Panc1 (cell line): ENCODE measurements at regions not wholly inside any gene's neighbourhood (a gene's known extent, or its start where the extent isn't known, plus 50 kb on each side); places are given as distances from the start of the nearest gene placed in this dataset.

Experiments
- ATAC-seq: fragments of 200-7000 bp; cut with Tn5 transposase; 2 replicates; pipeline ENCODE4 v1.9.1; 2020; ENCODE audit warnings: mild to moderate bottlenecking, moderate library complexity
- BruUV-seq: library from RNA; stranded (reverse); fragments of 400-500 nt; replicated peaks from 2 replicates; lab custom pipeline; 2021; lab: Mats Ljungman, UMichigan
- CTCF ChIA-PET: fragments of 300-600 bp; sonication (Branson Sonifier 250); formaldehyde crosslinking; loops from one replicate; lab custom pipeline; 2022; ENCODE audit warnings: antibody characterized with exemption; lab: Charles Lee
- POLR2A ChIA-PET: fragments of 300-600 bp; sonication (Branson Sonifier 250); formaldehyde crosslinking; loops from one replicate; lab custom pipeline; 2022; ENCODE audit warnings: antibody characterized with exemption; lab: Charles Lee
- DNase-seq: peaks from one replicate; pipeline ENCODE4 v3.0.0-alpha.2; 2010; ENCODE audit warnings: low read depth, low spot score
- H3K27ac ChIP-seq: 2 replicates; pipeline ENCODE4 v1.5.1; 2011; ENCODE audit warnings: mild to moderate bottlenecking, low read length, inconsistent platforms
- H3K27me3 ChIP-seq: fragments of 200-500 bp; sonication (Bioruptor generic); 2 replicates; pipeline ENCODE4 v1.6.0; 2014; ENCODE audit warnings: low read length, inconsistent platforms; ENCODE audit not compliant: control insufficient read depth, insufficient read depth
- H3K36me3 ChIP-seq: fragments of 200-500 bp; sonication (Bioruptor generic); 2 replicates; pipeline ENCODE4 v1.5.1; 2014; ENCODE audit warnings: inconsistent platforms, mild to moderate bottlenecking, low read length, moderate library complexity; ENCODE audit not compliant: control insufficient read depth, insufficient read depth
- H3K4me1 ChIP-seq: 2 replicates; pipeline ENCODE4 v1.5.1; 2011; ENCODE audit warnings: inconsistent platforms, mild to moderate bottlenecking, low read length, moderate library complexity; ENCODE audit not compliant: control insufficient read depth, insufficient read depth
- H3K4me3 ChIP-seq, 2 experiments: 2 replicates each; pipeline ENCODE4 v1.5.1; 2011 to 2012; ENCODE audit warnings: low read depth in 2 of 2, low read length in 2 of 2, mild to moderate bottlenecking in 2 of 2, inconsistent platforms in 1 of 2, moderate library complexity in 1 of 2
- H3K9me3 ChIP-seq: fragments of 200-500 bp; sonication (Bioruptor generic); 2 replicates; pipeline ENCODE4 v1.5.1; 2014; ENCODE audit warnings: low read depth, mild to moderate bottlenecking, inconsistent platforms, low read length, moderate library complexity; ENCODE audit not compliant: control insufficient read depth, insufficient read depth
- POLR2AphosphoS5 ChIP-seq: IDR thresholded peaks from 2 replicates; pipeline ENCODE4 v1.6.1; 2012; ENCODE audit warnings: mild to moderate bottlenecking, low read depth, low read length, moderate library complexity
- SIN3A ChIP-seq: IDR thresholded peaks from 2 replicates; pipeline ENCODE4 v1.6.1; 2012; ENCODE audit warnings: low read depth, mild to moderate bottlenecking, low read length, moderate library complexity, borderline replicate concordance; ENCODE audit not compliant: insufficient read depth
- TCF7L2 ChIP-seq: IDR thresholded peaks from 2 replicates; pipeline ENCODE4 v1.6.1; 2011; ENCODE audit warnings: mild to moderate bottlenecking, low read depth, low read length, inconsistent platforms
- in situ Hi-C: cut with HindIII; loops from 2 replicates; pipeline ENCODE4 v1.10.0; 2016; ENCODE audit warnings: low sequenced_read_pairs, low pct_unique_long_range_greater_than_20kb
- intact Hi-C: fragments of 100-400 bp; cut with micrococcal nuclease; formaldehyde crosslinking; loops from one replicate; pipeline ENCODE4 v1.10.0; 2022; ENCODE audit not compliant: unreplicated experiment
- TF ChIP-seq, protein P1 (sequence below): fragments of 450-650 bp; IDR thresholded peaks from 2 replicates; pipeline ENCODE4 v1.5.1; 2017; ENCODE audit warnings: mild to moderate bottlenecking
- TF ChIP-seq, protein P2 (sequence below), 2 experiments: IDR thresholded peaks; 2 replicates each; pipeline ENCODE4 v1.6.1; 2011 to 2012; ENCODE audit warnings: low read depth in 2 of 2, control low read depth in 1 of 2, low read length in 1 of 2, mild to moderate bottlenecking in 1 of 2, moderate library complexity in 1 of 2; ENCODE audit not compliant: insufficient read depth in 1 of 2

DNA sequence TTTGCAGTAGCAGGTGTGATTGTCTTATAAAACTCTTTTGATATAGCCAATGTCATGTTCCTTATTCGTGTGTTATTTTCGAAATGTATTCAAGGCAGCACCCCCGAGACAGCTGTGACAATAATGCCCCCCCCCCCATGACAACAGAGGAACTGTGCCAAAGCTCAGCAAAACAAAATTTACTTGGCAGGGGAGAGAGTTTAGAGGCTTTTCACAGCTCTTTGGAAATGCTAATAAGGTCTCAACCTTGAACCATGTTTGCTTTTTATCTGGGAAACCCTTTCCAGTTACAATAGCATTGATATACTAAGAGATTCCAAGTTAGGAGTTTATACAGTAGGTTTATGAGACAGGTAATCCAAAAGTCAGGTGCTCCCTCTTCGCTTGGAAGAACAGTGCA lies 56.4 kb upstream of the USP44 start:
- intact Hi-C loops (no loop called here), in situ Hi-C loops (no loop called here)
- DNase-seq (no peak), ATAC-seq (no peak)
- no peaks in the 10 kb centered on the region for H3K36me3 ChIP-seq
- no TSS peak for BruUV-seq
- ChIA-PET POLR2A (interaction anchor here (0.6 kb wide), 2 partner anchors 66 to 1064 kb away, joined by 4 to 5 read pairs; no protein-coding TSS in a partner anchor), CTCF (no interaction called here)
- TF ChIP-seq, protein P1, sequence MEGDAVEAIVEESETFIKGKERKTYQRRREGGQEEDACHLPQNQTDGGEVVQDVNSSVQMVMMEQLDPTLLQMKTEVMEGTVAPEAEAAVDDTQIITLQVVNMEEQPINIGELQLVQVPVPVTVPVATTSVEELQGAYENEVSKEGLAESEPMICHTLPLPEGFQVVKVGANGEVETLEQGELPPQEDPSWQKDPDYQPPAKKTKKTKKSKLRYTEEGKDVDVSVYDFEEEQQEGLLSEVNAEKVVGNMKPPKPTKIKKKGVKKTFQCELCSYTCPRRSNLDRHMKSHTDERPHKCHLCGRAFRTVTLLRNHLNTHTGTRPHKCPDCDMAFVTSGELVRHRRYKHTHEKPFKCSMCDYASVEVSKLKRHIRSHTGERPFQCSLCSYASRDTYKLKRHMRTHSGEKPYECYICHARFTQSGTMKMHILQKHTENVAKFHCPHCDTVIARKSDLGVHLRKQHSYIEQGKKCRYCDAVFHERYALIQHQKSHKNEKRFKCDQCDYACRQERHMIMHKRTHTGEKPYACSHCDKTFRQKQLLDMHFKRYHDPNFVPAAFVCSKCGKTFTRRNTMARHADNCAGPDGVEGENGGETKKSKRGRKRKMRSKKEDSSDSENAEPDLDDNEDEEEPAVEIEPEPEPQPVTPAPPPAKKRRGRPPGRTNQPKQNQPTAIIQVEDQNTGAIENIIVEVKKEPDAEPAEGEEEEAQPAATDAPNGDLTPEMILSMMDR: no peak
- TF ChIP-seq TCF7L2 (no peak), POLR2AphosphoS5 (no peak), SIN3A (no peak)
- TF ChIP-seq, protein P2, sequence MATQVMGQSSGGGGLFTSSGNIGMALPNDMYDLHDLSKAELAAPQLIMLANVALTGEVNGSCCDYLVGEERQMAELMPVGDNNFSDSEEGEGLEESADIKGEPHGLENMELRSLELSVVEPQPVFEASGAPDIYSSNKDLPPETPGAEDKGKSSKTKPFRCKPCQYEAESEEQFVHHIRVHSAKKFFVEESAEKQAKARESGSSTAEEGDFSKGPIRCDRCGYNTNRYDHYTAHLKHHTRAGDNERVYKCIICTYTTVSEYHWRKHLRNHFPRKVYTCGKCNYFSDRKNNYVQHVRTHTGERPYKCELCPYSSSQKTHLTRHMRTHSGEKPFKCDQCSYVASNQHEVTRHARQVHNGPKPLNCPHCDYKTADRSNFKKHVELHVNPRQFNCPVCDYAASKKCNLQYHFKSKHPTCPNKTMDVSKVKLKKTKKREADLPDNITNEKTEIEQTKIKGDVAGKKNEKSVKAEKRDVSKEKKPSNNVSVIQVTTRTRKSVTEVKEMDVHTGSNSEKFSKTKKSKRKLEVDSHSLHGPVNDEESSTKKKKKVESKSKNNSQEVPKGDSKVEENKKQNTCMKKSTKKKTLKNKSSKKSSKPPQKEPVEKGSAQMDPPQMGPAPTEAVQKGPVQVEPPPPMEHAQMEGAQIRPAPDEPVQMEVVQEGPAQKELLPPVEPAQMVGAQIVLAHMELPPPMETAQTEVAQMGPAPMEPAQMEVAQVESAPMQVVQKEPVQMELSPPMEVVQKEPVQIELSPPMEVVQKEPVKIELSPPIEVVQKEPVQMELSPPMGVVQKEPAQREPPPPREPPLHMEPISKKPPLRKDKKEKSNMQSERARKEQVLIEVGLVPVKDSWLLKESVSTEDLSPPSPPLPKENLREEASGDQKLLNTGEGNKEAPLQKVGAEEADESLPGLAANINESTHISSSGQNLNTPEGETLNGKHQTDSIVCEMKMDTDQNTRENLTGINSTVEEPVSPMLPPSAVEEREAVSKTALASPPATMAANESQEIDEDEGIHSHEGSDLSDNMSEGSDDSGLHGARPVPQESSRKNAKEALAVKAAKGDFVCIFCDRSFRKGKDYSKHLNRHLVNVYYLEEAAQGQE (IDR thresholded peaks at IDR 0.05; ENCODE audit: insufficient read depth in 1 of 2, low read depth in 2 of 2, low read length in 1 of 2): no peak
- H3K27me3 ChIP-seq: 0 out of 2 replicates have a peak, but pooled peaks cover 2% of the 10 kb centered on the region
- no peak overlapping the region for H3K27ac ChIP-seq
- H3K9me3 ChIP-seq: no peaks in the 10 kb centered on the region
- no peak overlapping the region for H3K4me3 ChIP-seq
- H3K4me1 ChIP-seq: peaks cover 7% of the 10 kb centered on the region

DNA sequence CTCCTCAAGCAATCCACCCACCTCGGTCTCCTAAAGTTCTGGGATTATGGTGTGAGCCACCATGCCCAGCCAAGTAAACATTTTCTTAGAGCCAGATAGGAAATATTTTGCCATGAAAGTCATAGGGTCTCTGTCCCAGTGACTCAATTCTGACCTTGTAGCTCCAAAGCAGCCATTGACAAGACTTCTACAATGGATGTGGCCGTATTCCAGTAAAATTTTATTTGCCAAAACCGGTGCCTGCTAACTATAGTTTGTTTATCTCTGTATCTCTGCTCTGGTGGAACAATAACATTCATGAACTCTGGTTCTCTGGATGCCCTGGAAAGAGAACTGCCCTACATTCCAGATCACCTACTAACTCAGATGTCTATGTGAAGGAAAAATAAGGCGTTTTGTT lies 54.6 kb upstream of the USP44 start:
- TF ChIP-seq, protein P1: no peak
- TF ChIP-seq POLR2AphosphoS5: no peak
- no peak for TF ChIP-seq SIN3A
- no peak for TF ChIP-seq TCF7L2
- TF ChIP-seq, protein P2 (IDR thresholded peaks at IDR 0.05; ENCODE audit: insufficient read depth in 1 of 2, low read depth in 2 of 2, low read length in 1 of 2): no peak
- DNase-seq (no peak), ATAC-seq (no peak)
- in situ Hi-C loops: no loop called here
- intact Hi-C loops: no loop called here
- no peak overlapping the region for H3K4me3 ChIP-seq
- 0 out of 2 replicates have a peak, but pooled peaks cover 2% of the 10 kb centered on the region for H3K27me3 ChIP-seq
- ChIA-PET CTCF (no interaction called here), POLR2A (interaction anchor here (0.7 kb wide), 1 partner anchor 811 kb away, joined by 3 read pairs; no protein-coding TSS in a partner anchor)
- H3K9me3 ChIP-seq: no peaks in the 10 kb centered on the region
- no peak overlapping the region for H3K27ac ChIP-seq
- BruUV-seq: no TSS peak
- H3K36me3 ChIP-seq: no peaks in the 10 kb centered on the region
- peaks cover 7% of the 10 kb centered on the region for H3K4me1 ChIP-seq
